Motor neuron (in vitro differentiated cells): ENCODE measurements at regions not wholly inside any gene's neighbourhood (a gene's known extent, or its start where the extent isn't known, plus 50 kb on each side); places are given as distances from the start of the nearest gene placed in this dataset.
A peak's percentile ranks its signal among the peaks of the same experiment; 100 is the strongest.

ENCODE experiments used
- ATAC-seq, 8 experiments: fragments of 200-7000 bp; cut with Tn5 transposase; replicated peaks in 6 of 8; 2 replicates each; pipeline ENCODE4 v1.8.0; 2021; ENCODE audit warnings: mild to moderate bottlenecking in 8 of 8, moderate library complexity in 8 of 8
- H3K27ac ChIP-seq, 2 donors: fragments of 250-450 bp; sonication (Bioruptor Pico); 2 replicates each; pipeline ENCODE4 v1.9.0; 2021; ENCODE audit warnings: antibody characterized with exemption in 2 of 2, mild to moderate bottlenecking in 2 of 2, moderate library complexity in 1 of 2
- H3K4me1 ChIP-seq, 2 donors: fragments of 250-450 bp; sonication (Bioruptor Pico); replicated peaks in 1 of 2; 2 replicates each; pipeline ENCODE4 v1.6.1; 2021; ENCODE audit warnings: antibody characterized with exemption in 2 of 2, mild to moderate bottlenecking in 2 of 2, moderate library complexity in 1 of 2
- H3K4me3 ChIP-seq, 5 donors: fragments of 250-450 bp; sonication (Bioruptor Pico); 2 replicates each; pipeline ENCODE4 v1.9.0; 2021; ENCODE audit warnings: antibody characterized with exemption in 5 of 5, mild to moderate bottlenecking in 5 of 5, moderate library complexity in 4 of 5
- WGBS, 10 experiments: fragments of 450-650 bp; shearing (Covaris generic); methylation state at CpG; one replicate each; pipeline ENCODE4 v1.0.0; 2022; 5-methylcytosine and 5-hydroxymethylcytosine counted together
- in situ Hi-C, 9 experiments: fragments of 400-800 bp; cut with MboI; loops; one replicate each; pipeline ENCODE4 v1.15.0; 2021; ENCODE audit warnings: low sequenced_read_pairs in 9 of 9, low pct_unique_long_range_greater_than_20kb in 2 of 9; ENCODE audit not compliant: unreplicated experiment in 9 of 9

- H3K4me3 ChIP-seq, result peak overlapping the region in 4 of 5 donors; percentile 1 to 9 (median 6)
- in situ Hi-C loops, result no loop called here
Observed at GRCh38 chr10:117734731-117735405, 192.3 kb downstream of the EMX2 start.

GRCh38 chr10:117736655-117737054 is 194.1 kb downstream of the EMX2 start:
- in situ Hi-C loops, result no loop called here
- no peak overlapping the region for H3K27ac ChIP-seq
- peak; percentile 62 to 98 (median 78) for ATAC-seq
- peaks cover 31 to 36% of the 10 kb centered on the region in 2 donors for H3K4me1 ChIP-seq
- no peak overlapping the region for H3K4me3 ChIP-seq
- WGBS, 10 experiments, result 20 to 100% (median 83%) methylated on average over 1 to 7 of the region's 7 CpGs; no CpG with 5 or more reads in 3 of the 10 experiments

More at GRCh38 chr10:117734731-117735405, 192.3 kb downstream of the EMX2 start:
- Histone ChIP-seq H3K4me1 (peaks cover 33 to 36% of the 10 kb centered on the region in 2 donors), H3K27ac (no peak overlapping the region)
- ATAC-seq, result peak in 5 of 8 experiments; percentile 25 to 71 (median 46)
- 4 to 100% (median 55%) methylated on average over 1 to 15 of the region's 48 CpGs; no CpG with 5 or more reads in 4 of the 10 experiments for whole genome bisulfite sequencing, 10 experiments

GRCh38 chr10:117740088-117740487 is 197.5 kb downstream of the EMX2 start:
- H3K27ac ChIP-seq, result no peak overlapping the region
- peaks cover 23 to 28% of the 10 kb centered on the region in 2 donors for H3K4me1 ChIP-seq
- ATAC-seq, result no peak
- in situ Hi-C loops, result no loop called here
- WGBS, 10 experiments, result 17 to 88% (median 72%) methylated on average over 1 of the region's 1 CpG; no CpG with 5 or more reads in 4 of the 10 experiments
- no peak overlapping the region for H3K4me3 ChIP-seq

GRCh38 chr10:117740691-117741222 is 198.2 kb downstream of the EMX2 start:
- in situ Hi-C loops, result no loop called here
- H3K4me1 ChIP-seq, result peaks cover 22 to 26% of the 10 kb centered on the region in 2 donors
- 10 to 100% (median 59%) methylated on average over 1 to 5 of the region's 6 CpGs; no CpG with 5 or more reads in 4 of the 10 experiments for WGBS, 10 experiments
- H3K4me3 ChIP-seq, result no peak overlapping the region
- H3K27ac ChIP-seq, result peak overlapping the region in 1 of 2 donors; percentile 42
- ATAC-seq, result peak in 5 of 8 experiments; percentile 56 to 91 (median 89)

- Histone ChIP-seq H3K4me1 (peaks cover 20 to 24% of the 10 kb centered on the region in 2 donors), H3K4me3 (no peak overlapping the region), H3K27ac (no peak overlapping the region)
- in situ Hi-C loops, result no loop called here
- WGBS, 10 experiments, result 80 to 100% (median 100%) methylated on average over 1 to 3 of the region's 4 CpGs; no CpG with 5 or more reads in 6 of the 10 experiments
- no peak for ATAC-seq
Observed at GRCh38 chr10:117741524-117741923, 199.0 kb downstream of the EMX2 start.

GRCh38 chr10:117743509-117743908 is 201.0 kb downstream of the EMX2 start:
- 33 to 90% (median 65%) methylated on average over 1 to 7 of the region's 7 CpGs; no CpG with 5 or more reads in 2 of the 10 experiments for WGBS, 10 experiments
- Histone ChIP-seq H3K4me3 (no peak overlapping the region), H3K27ac (no peak overlapping the region), H3K4me1 (peaks cover 27 to 39% of the 10 kb centered on the region in 2 donors)
- in situ Hi-C loops, result no loop called here
- ATAC-seq, result no peak

- no peak overlapping the region for H3K4me3 ChIP-seq
- H3K27ac ChIP-seq, result no peak overlapping the region
- WGBS, 10 experiments, result 0 to 84% (median 80%) methylated on average over 1 to 2 of the region's 2 CpGs; no CpG with 5 or more reads in 3 of the 10 experiments
- peaks cover 27 to 38% of the 10 kb centered on the region in 2 donors for H3K4me1 ChIP-seq
- ATAC-seq, result no peak
- in situ Hi-C loops, result no loop called here
Observed at GRCh38 chr10:117745301-117745700, 202.8 kb downstream of the EMX2 start.

GRCh38 chr10:117746541-117747448 is 204.2 kb downstream of the EMX2 start:
- H3K4me3 ChIP-seq, result no peak overlapping the region
- H3K4me1 ChIP-seq, result peaks cover 19 to 27% of the 10 kb centered on the region in 2 donors
- 33 to 88% (median 70%) methylated on average over 1 to 9 of the region's 9 CpGs for WGBS, 10 experiments
- H3K27ac ChIP-seq, result peak overlapping the region in 1 of 2 donors; percentile 77
- in situ Hi-C loops, result no loop called here
- peak in 5 of 8 experiments; percentile 70 to 95 (median 90) for ATAC-seq

- Histone ChIP-seq H3K4me3 (no peak overlapping the region), H3K27ac (peak overlapping the region in 1 of 2 donors; percentile 77), H3K4me1 (peaks cover 19 to 27% of the 10 kb centered on the region in 2 donors)
- WGBS, 10 experiments, result 50 to 95% (median 86%) methylated on average over 1 to 11 of the region's 12 CpGs; no CpG with 5 or more reads in 3 of the 10 experiments
- ATAC-seq, result no peak
- in situ Hi-C loops, result no loop called here
Observed at GRCh38 chr10:117747636-117748035, 205.1 kb downstream of the EMX2 start.

GRCh38 chr10:117748058-117748457 is 205.5 kb downstream of the EMX2 start:
- Histone ChIP-seq H3K4me3 (no peak overlapping the region), H3K4me1 (peaks cover 19 to 27% of the 10 kb centered on the region in 2 donors), H3K27ac (peak overlapping the region in 1 of 2 donors; percentile 17)
- WGBS, 10 experiments, result 68 to 88% (median 80%) methylated on average over 1 to 8 of the region's 12 CpGs; no CpG with 5 or more reads in 2 of the 10 experiments
- in situ Hi-C loops, result no loop called here
- no peak for ATAC-seq

GRCh38 chr10:117750616-117751015 is 208.1 kb downstream of the EMX2 start:
- in situ Hi-C loops, result no loop called here
- WGBS, 10 experiments, result 82 to 100% (median 100%) methylated on average over 1 to 4 of the region's 4 CpGs; no CpG with 5 or more reads in 5 of the 10 experiments
- ATAC-seq, result no peak
- Histone ChIP-seq H3K27ac (no peak overlapping the region), H3K4me1 (peaks cover 29 to 43% of the 10 kb centered on the region in 2 donors), H3K4me3 (no peak overlapping the region)

- peaks cover 33 to 50% of the 10 kb centered on the region in 2 donors for H3K4me1 ChIP-seq
- no peak overlapping the region for H3K27ac ChIP-seq
- WGBS, 10 experiments, result 100% methylated on average over 1 of the region's 1 CpG; no CpG with 5 or more reads in 7 of the 10 experiments
- no peak overlapping the region for H3K4me3 ChIP-seq
- ATAC-seq, result no peak
- in situ Hi-C loops, result no loop called here
Observed at GRCh38 chr10:117751259-117751658, 208.7 kb downstream of the EMX2 start.
